Heart left ventricle (tissue), 16 donors: ENCODE measurements at regions not wholly inside any gene's neighbourhood (a gene's known extent, or its start where the extent isn't known, plus 50 kb on each side); places are given as distances from the start of the nearest gene placed in this dataset.

Source experiments
- ATAC-seq, 4 donors: fragments of 200-7000 bp; cut with Tn5 transposase; one replicate each; pipeline ENCODE4 v1.9.1; 2020 to 2022; ENCODE audit warnings: moderate library complexity in 4 of 4, mild to moderate bottlenecking in 3 of 4, moderate number of reproducible peaks in 1 of 4
- DNase-seq, 5 donors: peaks; one replicate each; pipeline ENCODE4 v3.0.0-alpha.2; 2020
- H3K27ac ChIP-seq, 12 donors: fragments of 200-600 bp; sonication (generic) in 4 of 12; one replicate each; pipeline versions ENCODE4 v1.5.0 to v1.8.0; 2016 to 2022; ENCODE audit warnings: mild to moderate bottlenecking in 2 of 12
- H3K27me3 ChIP-seq, 9 donors: fragments of 200-600 bp; sonication (generic) in 2 of 9; one replicate each; pipeline versions ENCODE4 v1.5.1 to v1.8.0; 2016 to 2022; ENCODE audit warnings: mild to moderate bottlenecking in 3 of 9
- H3K36me3 ChIP-seq, 9 donors: fragments of 200-600 bp; sonication (generic) in 2 of 9; one replicate each; pipeline versions ENCODE4 v1.5.0 to v1.8.0; 2018 to 2022; ENCODE audit warnings: mild to moderate bottlenecking in 2 of 9
- H3K4me1 ChIP-seq, 12 donors: fragments of 200-600 bp; sonication (generic) in 4 of 12; one replicate each; pipeline versions ENCODE4 v1.5.0 to v1.8.0; 2016 to 2022; ENCODE audit warnings: mild to moderate bottlenecking in 3 of 12
- H3K4me3 ChIP-seq, 12 donors: fragments of 200-600 bp; sonication (generic) in 4 of 12; one replicate each; pipeline versions ENCODE4 v1.5.0 to v1.8.0; 2017 to 2022; ENCODE audit warnings: mild to moderate bottlenecking in 9 of 12, moderate library complexity in 4 of 12
- H3K9me3 ChIP-seq, 12 donors: fragments of 200-600 bp; sonication (generic) in 4 of 12; one replicate each; pipeline versions ENCODE4 v1.5.0 to v1.8.0; 2016 to 2022; ENCODE audit warnings: mild to moderate bottlenecking in 1 of 12
- CTCF ChIP-seq, 12 donors: fragments of 200-600 bp; sonication (generic) in 4 of 12; IDR thresholded peaks; one replicate each; pipeline versions ENCODE4 v1.5.0 to v1.8.0; 2018 to 2022; ENCODE audit warnings: antibody characterized with exemption in 12 of 12, mild to moderate bottlenecking in 5 of 12
- POLR2A ChIP-seq, 2 donors: fragments of 450-650 bp; IDR thresholded peaks; one replicate each; pipeline ENCODE4 v1.6.1; 2017; ENCODE audit warnings: antibody characterized with exemption in 2 of 2, mild to moderate bottlenecking in 2 of 2, moderate library complexity in 2 of 2
- WGBS, 4 donors: extraction: QIAGEN DNeasy Blood & Tissue Kit in 2 of 4; methylation state at CpG; one replicate each; pipeline versions ENCODE4 v1.1.5 to v1.1.7; 2013 to 2018; 5-methylcytosine and 5-hydroxymethylcytosine counted together
- intact Hi-C, 10 donors: fragments of 100-400 bp; cut with DNase I; formaldehyde crosslinking; loops; one replicate each; pipeline versions ENCODE4 v1.11.1 to v1.14.2; 2022
- donor health status: ischemic (EF 13 %, LVEDD 7.1; RV severe dilation, severe dysfunction).
- donor health status: healthy with polysubstance abuse.
- donor health status: DM: no; HTN: yes; CAD: no.
- donor health status: DM: no; HTN: no; CAD: no.
- donor health status: ischemic (EF 25% LVEDD 6.9; RV normal size, moderate dysfunction).
- donor health status: ischemic (EF 25% LVEDD 5.7; RV mildly dilated, moderate dysfunction).
- donor health status: healthy.
- donor health status: DM: yes; HTN: yes; CAD: no.
- donor health status: ischemic (EF 35%, LVEDD 5.7; RV mildly dilated, moderate dysfunction).
- donor health status: nonischemic (EF 11% LVEDD 7.7; RV severe dilation, severe dysfunction).
- donor health status: DM: yes; HTN: yes; CAD: no.
- donor health status: PGD.
- donor health status: ischemic (EF 29% LVEDD 5.4; RV normal size, mild dysfunction).
- donor health status: nonischemic (EF 23%, LVEDD 6.1; RV moderate dilation, normal function).

- peak overlapping the region in 3 of 12 donors; percentile 24 to 46 (median 42) for H3K27ac ChIP-seq
- intact Hi-C loops: no loop called here
- no peaks in the 10 kb centered on the region for H3K27me3 ChIP-seq
- H3K4me3 ChIP-seq: no peak overlapping the region
- no peaks in the 10 kb centered on the region for H3K4me1 ChIP-seq
- TF ChIP-seq CTCF (IDR thresholded peaks at IDR 0.05) (no peak), POLR2A (IDR thresholded peaks at IDR 0.05) (no peak)
- ATAC-seq: peak in 2 of 4 donors; percentile 51 to 77
- no peak for DNase-seq
- no peaks in the 10 kb centered on the region for H3K36me3 ChIP-seq
- no peaks in the 10 kb centered on the region for H3K9me3 ChIP-seq
Observed at GRCh38 chrX:25737540-25737939, 400.6 kb upstream of the MAGEB18 start.

GRCh38 chrX:25742334-25742733 lies 395.8 kb upstream of the MAGEB18 start:
- H3K9me3 ChIP-seq: no peaks in the 10 kb centered on the region
- peak in 2 of 4 donors; percentile 73 to 81 for ATAC-seq
- no peaks in the 10 kb centered on the region for H3K27me3 ChIP-seq
- no peak overlapping the region for H3K4me3 ChIP-seq
- WGBS, 4 donors: 17 to 49% (median 25%) methylated on average over 2 of the region's 2 CpGs
- TF ChIP-seq POLR2A (IDR thresholded peaks at IDR 0.05) (no peak), CTCF (IDR thresholded peaks at IDR 0.05) (no peak)
- DNase-seq: no peak
- no peaks in the 10 kb centered on the region for H3K36me3 ChIP-seq
- peak overlapping the region in 5 of 12 donors; percentile 20 to 61 (median 47) for H3K27ac ChIP-seq
- H3K4me1 ChIP-seq: no peaks in the 10 kb centered on the region
- intact Hi-C loops: no loop called here

- Histone ChIP-seq H3K4me3 (no peak overlapping the region), H3K4me1 (no peaks in the 10 kb centered on the region), H3K9me3 (no peaks in the 10 kb centered on the region), H3K27me3 (no peaks in the 10 kb centered on the region), H3K27ac (no peak overlapping the region), H3K36me3 (no peaks in the 10 kb centered on the region)
- DNase-seq (no peak), ATAC-seq (no peak)
- intact Hi-C loops: no loop called here
- 58 to 95% (median 84%) methylated on average over 2 of the region's 2 CpGs for WGBS, 4 donors
- TF ChIP-seq POLR2A (IDR thresholded peaks at IDR 0.05) (no peak), CTCF (IDR thresholded peaks at IDR 0.05) (no peak)
Observed at GRCh38 chrX:25754399-25754798, 383.7 kb upstream of the MAGEB18 start.

- Histone ChIP-seq H3K4me3 (no peak overlapping the region), H3K9me3 (no peaks in the 10 kb centered on the region), H3K27ac (no peak overlapping the region), H3K36me3 (no peaks in the 10 kb centered on the region), H3K4me1 (no peaks in the 10 kb centered on the region), H3K27me3 (no peaks in the 10 kb centered on the region)
- ATAC-seq (peak in 1 of 4 donors; percentile 39), DNase-seq (peak in 1 of 5 donors; percentile 4)
- intact Hi-C loops: no loop called here
- TF ChIP-seq POLR2A (IDR thresholded peaks at IDR 0.05) (no peak), CTCF (IDR thresholded peaks at IDR 0.05) (no peak)
Observed at GRCh38 chrX:25755194-25755593, 382.9 kb upstream of the MAGEB18 start.
